Astrocyte (in vitro differentiated cells and primary cell): ENCODE measurements at regions not wholly inside any gene's neighbourhood (a gene's known extent, or its start where the extent isn't known, plus 50 kb on each side); places are given as distances from the start of the nearest gene placed in this dataset.

Experiments used
- DNase-seq: peaks from one replicate; pipeline ENCODE4 v3.0.0-alpha.2; 2010; ENCODE audit warnings: low read depth
- FAIRE-seq: peaks from 2 replicates; lab custom pipeline; 2011; peaks lifted over from hg19 to GRCh38; lab: Jason Lieb, UNC
- H2AFZ ChIP-seq: 2 replicates; pipeline ENCODE4 v1.6.0; 2012; ENCODE audit warnings: low read depth, low read length, inconsistent platforms
- H3K27ac ChIP-seq: 2 replicates; pipeline ENCODE4 v1.5.1; 2011; ENCODE audit warnings: low read depth, low read length, inconsistent platforms
- H3K27me3 ChIP-seq: 2 replicates; pipeline ENCODE4 v1.6.0; 2011; ENCODE audit warnings: low read length, inconsistent platforms; ENCODE audit not compliant: insufficient read depth
- H3K36me3 ChIP-seq: 2 replicates; pipeline ENCODE4 v1.5.1; 2011; ENCODE audit warnings: low read length, inconsistent platforms; ENCODE audit not compliant: insufficient read depth
- H3K4me1 ChIP-seq: 2 replicates; pipeline ENCODE4 v1.5.1; 2011; ENCODE audit warnings: low read length, inconsistent platforms; ENCODE audit not compliant: insufficient read depth
- H3K4me2 ChIP-seq: 2 replicates; pipeline ENCODE4 v1.6.0; 2012; ENCODE audit warnings: low read length, inconsistent platforms
- H3K4me3 ChIP-seq: 2 replicates; pipeline ENCODE4 v1.5.1; 2011; ENCODE audit warnings: low read depth, mild to moderate bottlenecking, low read length, inconsistent platforms; ENCODE audit not compliant: insufficient read depth
- H3K79me2 ChIP-seq: 2 replicates; pipeline ENCODE4 v1.6.0; 2012; ENCODE audit warnings: mild to moderate bottlenecking, low read length, inconsistent platforms; ENCODE audit not compliant: insufficient read depth
- H3K9ac ChIP-seq: 2 replicates; pipeline ENCODE4 v1.6.0; 2012; ENCODE audit warnings: mild to moderate bottlenecking, low read length, inconsistent platforms
- H3K9me3 ChIP-seq: 2 replicates; pipeline ENCODE4 v1.5.1; 2012; ENCODE audit warnings: low read depth, mild to moderate bottlenecking, low read length, inconsistent platforms; ENCODE audit not compliant: insufficient read depth
- H4K20me1 ChIP-seq: 2 replicates; pipeline ENCODE4 v1.6.0; 2012; ENCODE audit warnings: low read length, inconsistent platforms; ENCODE audit not compliant: insufficient read depth
- H3K27ac Mint-ChIP-seq: one replicate; pipeline ENCODE4 v1.8.0; 2021; ENCODE audit warnings: mild to moderate bottlenecking, mixed read lengths; ENCODE audit not compliant: unreplicated experiment
- H3K27me3 Mint-ChIP-seq: one replicate; pipeline ENCODE4 v1.8.0; 2021; ENCODE audit warnings: low read depth, mixed read lengths; ENCODE audit not compliant: unreplicated experiment
- H3K36me3 Mint-ChIP-seq: one replicate; pipeline ENCODE4 v1.8.0; 2021; ENCODE audit warnings: low read depth, mixed read lengths; ENCODE audit not compliant: unreplicated experiment
- H3K4me1 Mint-ChIP-seq: one replicate; pipeline ENCODE4 v1.8.0; 2021; ENCODE audit warnings: low read depth, mixed read lengths; ENCODE audit not compliant: unreplicated experiment
- H3K4me3 Mint-ChIP-seq: one replicate; pipeline ENCODE4 v1.8.0; 2021; ENCODE audit warnings: mild to moderate bottlenecking, moderate library complexity, mixed read lengths; ENCODE audit not compliant: unreplicated experiment
- H3K9me3 Mint-ChIP-seq: one replicate; pipeline ENCODE4 v1.8.0; 2021; ENCODE audit warnings: mild to moderate bottlenecking, mixed read lengths; ENCODE audit not compliant: unreplicated experiment
- CTCF ChIP-seq: IDR thresholded peaks from 2 replicates; pipeline ENCODE4 v1.5.1; 2011; ENCODE audit warnings: low read depth, mild to moderate bottlenecking, inconsistent platforms, low read length, moderate library complexity; ENCODE audit not compliant: insufficient read depth
- EZH2 ChIP-seq: IDR thresholded peaks from 2 replicates; pipeline ENCODE4 v1.6.1; 2012; ENCODE audit warnings: mild to moderate bottlenecking, low read length, inconsistent platforms; ENCODE audit not compliant: insufficient read depth

GRCh38 chr2:241951316-241951700 lies 81.8 kb downstream of the RTP5 start:
- Histone ChIP-seq H3K27me3 (peaks cover 26% of the 10 kb centered on the region), H3K4me3 (no peak overlapping the region), H2AFZ (no peak overlapping the region), H3K79me2 (no peaks in the 10 kb centered on the region), H3K9me3 (no peaks in the 10 kb centered on the region), H4K20me1 (peaks cover 8% of the 10 kb centered on the region), H3K4me2 (no peak overlapping the region), H3K9ac (no peak overlapping the region), H3K4me1 (no peaks in the 10 kb centered on the region), H3K27ac (no peak overlapping the region), H3K36me3 (no peaks in the 10 kb centered on the region)
- FAIRE-seq: no peak
- H3K27me3 Mint-ChIP-seq: peaks cover 55% of the 10 kb centered on the region
- no peaks in the 10 kb centered on the region for H3K4me1 Mint-ChIP-seq
- peaks cover 5% of the 10 kb centered on the region for H3K9me3 Mint-ChIP-seq
- no peak for DNase-seq
- no peak overlapping the region for H3K27ac Mint-ChIP-seq
- peaks cover 1% of the 10 kb centered on the region for H3K36me3 Mint-ChIP-seq
- TF ChIP-seq EZH2 (no peak), CTCF (no peak)
- H3K4me3 Mint-ChIP-seq: no peak overlapping the region

- Mint-ChIP-seq H3K4me3 (no peak overlapping the region), H3K4me1 (no peaks in the 10 kb centered on the region), H3K9me3 (peaks cover 2% of the 10 kb centered on the region), H3K36me3 (peaks cover 1% of the 10 kb centered on the region), H3K27me3 (peaks cover 57% of the 10 kb centered on the region), H3K27ac (no peak overlapping the region)
- FAIRE-seq: no peak
- Histone ChIP-seq H3K27ac (no peak overlapping the region), H3K36me3 (no peaks in the 10 kb centered on the region), H2AFZ (no peak overlapping the region), H3K9me3 (no peaks in the 10 kb centered on the region), H3K79me2 (no peaks in the 10 kb centered on the region), H3K4me3 (no peak overlapping the region), H4K20me1 (peaks cover 8% of the 10 kb centered on the region), H3K9ac (no peak overlapping the region), H3K4me1 (no peaks in the 10 kb centered on the region), H3K4me2 (no peak overlapping the region), H3K27me3 (peaks cover 26% of the 10 kb centered on the region)
- no peak for TF ChIP-seq EZH2
- no peak for TF ChIP-seq CTCF
- no peak for DNase-seq
Observed at GRCh38 chr2:241951920-241952319, 82.4 kb downstream of the RTP5 start.

GRCh38 chr2:241952816-241953215 lies 83.3 kb downstream of the RTP5 start:
- Histone ChIP-seq H3K36me3 (no peaks in the 10 kb centered on the region), H3K27ac (no peak overlapping the region), H3K9ac (no peak overlapping the region), H3K9me3 (no peaks in the 10 kb centered on the region), H3K4me2 (no peak overlapping the region), H3K4me1 (no peaks in the 10 kb centered on the region), H4K20me1 (peaks cover 8% of the 10 kb centered on the region), H3K4me3 (no peak overlapping the region), H3K27me3 (peaks cover 26% of the 10 kb centered on the region), H2AFZ (no peak overlapping the region), H3K79me2 (no peaks in the 10 kb centered on the region)
- Mint-ChIP-seq H3K9me3 (peaks cover 2% of the 10 kb centered on the region), H3K4me1 (no peaks in the 10 kb centered on the region), H3K27ac (no peak overlapping the region), H3K27me3 (peaks cover 64% of the 10 kb centered on the region), H3K4me3 (no peak overlapping the region), H3K36me3 (peaks cover 1% of the 10 kb centered on the region)
- TF ChIP-seq EZH2 (no peak), CTCF (no peak)
- DNase-seq (no peak), FAIRE-seq (no peak)
